Transverse colon (tissue), 4 donors: ENCODE measurements at regions not wholly inside any gene's neighbourhood (a gene's known extent, or its start where the extent isn't known, plus 50 kb on each side); places are given as distances from the start of the nearest gene placed in this dataset.
"Not testable (repeated sequence)": the region's sequence is repeated elsewhere in the genome, so short reads cannot be mapped to it uniquely, and the experiment has no call there.

Experiments
- DNase-seq: peaks from one replicate; pipeline ENCODE4 v3.0.0-alpha.2; 2019
- H3K27ac ChIP-seq, 4 donors: fragments of 200-600 bp; sonication (generic); 2 replicates each; pipeline ENCODE4 v1.5.1; 2016 to 2018; ENCODE audit warnings: inconsistent platforms in 4 of 4
- H3K27me3 ChIP-seq: fragments of 200-600 bp; sonication (generic); 2 replicates; pipeline ENCODE4 v1.5.1; 2017; ENCODE audit warnings: inconsistent platforms
- H3K36me3 ChIP-seq, 4 donors: fragments of 200-600 bp; sonication (generic); 2 replicates each; pipeline ENCODE4 v1.5.1; 2017 to 2019; ENCODE audit warnings: inconsistent platforms in 4 of 4
- H3K4me1 ChIP-seq, 4 donors: fragments of 200-600 bp; sonication (generic); 2 replicates each; pipeline ENCODE4 v1.5.1; 2017 to 2020; ENCODE audit warnings: inconsistent platforms in 4 of 4
- H3K4me3 ChIP-seq, 4 donors: fragments of 200-600 bp; sonication (generic); 1 replicate in 1 of 4; 2 replicates in 3 of 4; pipeline versions ENCODE4 v1.5.1 to v1.6.1; 2017 to 2019; ENCODE audit warnings: inconsistent platforms in 4 of 4
- H3K9me3 ChIP-seq, 2 donors: fragments of 200-600 bp; sonication (generic); 2 replicates each; pipeline ENCODE4 v1.5.1; 2017 to 2019; ENCODE audit warnings: inconsistent platforms in 2 of 2
- EP300 ChIP-seq: sonication (generic); formaldehyde crosslinking; IDR thresholded peaks from one replicate; pipeline ENCODE4 v1.6.1; 2017; ENCODE audit warnings: antibody characterized with exemption, low read depth
- POLR2A ChIP-seq: fragments of 450-650 bp; IDR thresholded peaks from one replicate; pipeline ENCODE4 v1.6.1; 2016; ENCODE audit warnings: antibody characterized with exemption, mild to moderate bottlenecking, moderate library complexity
- POLR2AphosphoS5 ChIP-seq, 3 donors: sonication (generic); formaldehyde crosslinking; IDR thresholded peaks; one replicate each; pipeline ENCODE4 v1.6.1; 2016; ENCODE audit warnings: antibody characterized with exemption in 3 of 3
- WGBS, 2 donors: methylation state at CpG; one replicate each; pipeline ENCODE4 v1.1.5; 2018; ENCODE audit warnings: low coverage in 1 of 2; 5-methylcytosine and 5-hydroxymethylcytosine counted together
- in situ Hi-C, 4 donors: fragments of 200-750 bp; cut with MboI; loops; one replicate each; pipeline versions ENCODE4 v1.15.0 to v1.15.1; 2017; ENCODE audit warnings: low sequenced_read_pairs in 3 of 4, low pct_ligation_motif_present in 1 of 4, low pct_unique_long_range_greater_than_20kb in 1 of 4
- intact Hi-C: fragments of 100-400 bp; cut with DNase I; formaldehyde crosslinking; loops from one replicate; pipeline ENCODE4 v1.15.1; 2023; ENCODE audit warnings: low total_unique reads
- TF ChIP-seq, protein P1 (sequence below), 5 experiments: fragments of 200-600 bp in 3 of 5; fragments of 450-650 bp in 2 of 5; sonication (generic) in 3 of 5; IDR thresholded peaks; 1 replicate in 2 of 5; 2 replicates in 3 of 5; pipeline ENCODE4 v1.5.1; 2016 to 2017; ENCODE audit warnings: antibody characterized with exemption in 5 of 5, inconsistent platforms in 3 of 5, mild to moderate bottlenecking in 2 of 5, moderate library complexity in 1 of 5

GRCh38 chr6:85000001-85000400 lies 235.6 kb upstream of the TBX18 start:
- no peaks in the 10 kb centered on the region for H3K27me3 ChIP-seq
- 58 to 64% methylated on average over 2 of the region's 2 CpGs for WGBS, 2 donors
- intact Hi-C loops (no loop called here), in situ Hi-C loops (no loop called here)
- H3K36me3 ChIP-seq: no peaks in the 10 kb centered on the region
- TF ChIP-seq, protein P1, sequence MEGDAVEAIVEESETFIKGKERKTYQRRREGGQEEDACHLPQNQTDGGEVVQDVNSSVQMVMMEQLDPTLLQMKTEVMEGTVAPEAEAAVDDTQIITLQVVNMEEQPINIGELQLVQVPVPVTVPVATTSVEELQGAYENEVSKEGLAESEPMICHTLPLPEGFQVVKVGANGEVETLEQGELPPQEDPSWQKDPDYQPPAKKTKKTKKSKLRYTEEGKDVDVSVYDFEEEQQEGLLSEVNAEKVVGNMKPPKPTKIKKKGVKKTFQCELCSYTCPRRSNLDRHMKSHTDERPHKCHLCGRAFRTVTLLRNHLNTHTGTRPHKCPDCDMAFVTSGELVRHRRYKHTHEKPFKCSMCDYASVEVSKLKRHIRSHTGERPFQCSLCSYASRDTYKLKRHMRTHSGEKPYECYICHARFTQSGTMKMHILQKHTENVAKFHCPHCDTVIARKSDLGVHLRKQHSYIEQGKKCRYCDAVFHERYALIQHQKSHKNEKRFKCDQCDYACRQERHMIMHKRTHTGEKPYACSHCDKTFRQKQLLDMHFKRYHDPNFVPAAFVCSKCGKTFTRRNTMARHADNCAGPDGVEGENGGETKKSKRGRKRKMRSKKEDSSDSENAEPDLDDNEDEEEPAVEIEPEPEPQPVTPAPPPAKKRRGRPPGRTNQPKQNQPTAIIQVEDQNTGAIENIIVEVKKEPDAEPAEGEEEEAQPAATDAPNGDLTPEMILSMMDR (IDR thresholded peaks at IDR 0.05): no peak
- TF ChIP-seq EP300 (no peak), POLR2AphosphoS5 (IDR thresholded peaks at IDR 0.05) (no peak), POLR2A (no peak)
- H3K4me1 ChIP-seq: no peaks in the 10 kb centered on the region
- H3K27ac ChIP-seq: no peak overlapping the region
- DNase-seq: no peak
- no peaks in the 10 kb centered on the region for H3K9me3 ChIP-seq
- H3K4me3 ChIP-seq: no peak overlapping the region

DNA sequence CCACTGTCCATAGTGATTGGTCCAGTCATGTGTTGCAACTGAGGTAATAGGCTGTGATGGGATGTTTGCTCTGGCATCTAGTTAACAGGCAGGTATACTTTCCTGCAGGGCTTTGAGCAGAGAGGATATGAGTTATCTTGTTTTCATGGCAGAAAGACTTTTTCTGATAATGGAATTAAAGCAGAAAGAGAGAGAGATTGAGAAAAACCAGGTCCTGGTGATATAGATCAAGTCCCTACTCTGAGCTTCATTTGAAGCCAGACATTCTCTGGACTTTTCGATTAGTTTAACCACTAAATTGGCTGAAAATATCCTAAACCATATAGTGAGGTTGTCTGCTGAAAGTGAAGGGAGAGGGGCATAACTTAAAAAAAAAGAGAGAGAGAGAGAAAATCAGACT lies 233.8 kb upstream of the TBX18 start:
- in situ Hi-C loops: no loop called here
- 33 to 50% methylated on average over 1 of the region's 1 CpG for whole genome bisulfite sequencing, 2 donors
- Histone ChIP-seq H3K27me3 (no peaks in the 10 kb centered on the region), H3K36me3 (no peaks in the 10 kb centered on the region), H3K4me1 (no peaks in the 10 kb centered on the region), H3K27ac (no peak overlapping the region), H3K4me3 (no peak overlapping the region), H3K9me3 (no peaks in the 10 kb centered on the region)
- intact Hi-C loops: no loop called here
- DNase-seq: no peak
- TF ChIP-seq EP300: no peak
- TF ChIP-seq, protein P1 (IDR thresholded peaks at IDR 0.05): no peak
- TF ChIP-seq POLR2A: no peak
- TF ChIP-seq POLR2AphosphoS5 (IDR thresholded peaks at IDR 0.05): no peak

DNA sequence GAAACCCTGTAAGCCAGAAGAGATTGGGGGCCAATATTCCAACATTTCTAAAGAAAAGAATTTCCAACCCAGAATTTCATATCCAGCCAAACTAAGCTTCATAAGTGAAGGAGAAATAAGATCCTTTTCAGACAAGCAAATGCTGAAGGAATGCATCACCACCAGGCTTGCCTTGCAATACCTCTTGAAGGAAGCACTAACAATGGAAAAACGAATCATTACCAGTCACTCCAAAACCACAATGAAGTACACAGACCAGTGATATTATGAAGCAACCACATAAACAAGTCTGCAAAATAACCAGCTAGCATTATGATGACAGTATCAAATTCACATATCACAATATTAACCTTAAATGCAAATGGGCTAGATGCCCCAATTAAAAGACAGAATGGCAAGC lies 224.4 kb upstream of the TBX18 start:
- intact Hi-C loops, H3K4me1 ChIP-seq, H3K9me3 ChIP-seq, H3K27me3 ChIP-seq, in situ Hi-C loops, H3K27ac ChIP-seq, DNase-seq, H3K36me3 ChIP-seq, H3K4me3 ChIP-seq: not testable (repeated sequence)
- 19% methylated on average over 1 of the region's 1 CpG; no CpG with 5 or more reads in 1 of the 2 donors for WGBS, 2 donors

DNA sequence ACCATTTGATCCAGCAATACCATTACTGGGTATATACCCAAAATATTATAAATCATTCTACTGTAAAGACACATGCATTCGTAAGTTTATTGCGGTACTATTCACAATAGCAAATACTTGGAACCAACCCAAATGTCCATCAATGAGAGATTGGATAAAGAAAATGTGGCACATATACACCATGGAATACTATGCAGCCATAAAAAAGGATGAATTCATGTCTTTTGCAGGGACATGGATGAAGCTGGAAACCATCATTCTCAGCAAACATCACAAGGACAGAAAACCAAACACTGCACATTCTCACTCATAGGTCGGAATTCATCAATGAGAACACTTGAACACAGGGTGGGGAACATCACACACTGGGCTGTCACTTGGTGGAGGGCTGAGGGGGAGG lies 221.1 kb upstream of the TBX18 start:
- in situ Hi-C loops, H3K9me3 ChIP-seq, H3K4me3 ChIP-seq, DNase-seq, H3K27me3 ChIP-seq, intact Hi-C loops, H3K4me1 ChIP-seq, H3K27ac ChIP-seq, H3K36me3 ChIP-seq: not testable (repeated sequence)
- WGBS, 2 donors: 69 to 82% methylated on average over 3 of the region's 3 CpGs

GRCh38 chr6:84979541-84979940 lies 215.1 kb upstream of the TBX18 start:
- Histone ChIP-seq H3K36me3 (no peaks in the 10 kb centered on the region), H3K27ac (no peak overlapping the region), H3K4me1 (no peaks in the 10 kb centered on the region), H3K4me3 (no peak overlapping the region), H3K27me3 (no peaks in the 10 kb centered on the region), H3K9me3 (no peaks in the 10 kb centered on the region)
- WGBS, 2 donors: 76 to 88% methylated on average over 1 of the region's 1 CpG
- no peak for DNase-seq
- intact Hi-C loops (no loop called here), in situ Hi-C loops (no loop called here)
- TF ChIP-seq, protein P1 (IDR thresholded peaks at IDR 0.05): no peak
- TF ChIP-seq POLR2AphosphoS5 (IDR thresholded peaks at IDR 0.05) (no peak), POLR2A (no peak), EP300 (no peak)
